Activated CD4-positive, alpha-beta T cell treated with anti-CD3 and anti-CD28 coated beads, Interleukin-10, Interleukin-2, amounts not matched to agents 100 ng/mL and 50 ng/mL, durations not matched to agents 16 hours and 8 hours (primary cell): ENCODE measurements at regions not wholly inside any gene's neighbourhood (a gene's known extent, or its start where the extent isn't known, plus 50 kb on each side); places are given as distances from the start of the nearest gene placed in this dataset.
A peak's percentile ranks its signal among the peaks of the same experiment; 100 is the strongest.

Experiments used
- DNase-seq: peaks from one replicate; pipeline ENCODE4 v3.0.0-alpha.2; 2020

- no peak for DNase-seq
Measured at GRCh38 chr14:97273540-97273939, 476.4 kb downstream of the VRK1 start.

DNA sequence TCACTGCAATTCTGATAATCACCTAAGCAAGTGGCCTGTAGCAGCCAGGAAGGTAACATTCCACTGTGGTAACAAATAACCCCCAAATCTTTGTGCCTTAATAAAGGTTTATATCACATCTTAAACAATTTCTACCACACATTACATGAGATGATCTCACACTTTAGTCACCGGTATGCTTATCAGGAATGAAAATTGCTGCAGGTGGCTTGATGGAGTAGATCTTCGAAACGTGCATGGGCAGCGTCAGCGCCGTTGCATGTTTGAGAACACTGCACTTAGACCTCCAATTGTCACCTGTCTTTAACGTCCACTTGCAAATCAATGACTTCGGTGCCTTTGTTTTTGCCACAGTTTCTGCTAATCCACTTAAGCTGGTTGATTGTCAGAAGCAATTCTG, 477.4 kb downstream of the VRK1 start:
- DNase-seq = no peak

DNA sequence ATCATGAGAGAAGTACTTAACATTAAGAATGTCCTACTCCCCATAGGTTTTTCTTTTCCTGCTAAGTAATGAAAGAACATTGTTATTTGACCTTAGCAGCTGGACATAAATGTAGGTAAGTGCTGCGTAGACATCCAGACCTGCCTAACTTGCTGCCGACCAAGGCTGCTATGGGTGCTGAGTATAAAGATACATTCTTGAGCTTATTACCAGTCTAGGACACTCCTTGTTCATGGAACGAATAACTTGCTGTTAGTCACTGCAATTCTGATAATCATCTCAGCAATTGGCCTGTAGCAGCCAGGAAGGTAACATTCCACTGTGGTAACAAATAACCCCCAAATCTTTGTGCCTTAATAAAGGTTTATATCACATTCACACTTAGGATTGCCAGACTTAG, 478.1 kb downstream of the VRK1 start:
- DNase-seq = no peak

GRCh38 chr14:97276573-97276972, 479.4 kb downstream of the VRK1 start:
- DNase-seq = no peak

- no peak for DNase-seq
Measured at GRCh38 chr14:97277711-97278110, 480.5 kb downstream of the VRK1 start.

- no peak for DNase-seq
Measured at GRCh38 chr14:97280526-97280925, 483.3 kb downstream of the VRK1 start.

DNA sequence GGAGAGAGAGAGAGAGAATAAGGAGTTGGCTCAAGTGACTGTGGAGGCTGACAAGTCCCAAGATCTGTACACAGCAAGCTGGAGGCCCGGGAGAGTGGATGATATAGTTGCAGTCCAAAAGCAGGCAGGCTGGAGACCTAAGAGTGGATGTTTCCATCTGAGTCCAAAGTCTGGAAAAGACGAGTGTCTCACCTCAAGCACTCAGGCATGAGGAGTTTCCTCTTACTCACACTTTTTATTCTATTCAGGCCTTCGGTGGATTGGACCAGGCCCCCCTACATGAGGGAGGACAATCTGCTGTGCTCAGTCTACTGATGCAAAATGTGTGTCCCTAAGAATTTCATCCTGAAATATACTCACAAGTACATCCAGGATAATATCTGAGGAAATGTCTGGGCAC, 484.6 kb downstream of the VRK1 start:
- no peak for DNase-seq

- no peak for DNase-seq
Measured at GRCh38 chr14:97282210-97283004, 485.2 kb downstream of the VRK1 start.

DNA sequence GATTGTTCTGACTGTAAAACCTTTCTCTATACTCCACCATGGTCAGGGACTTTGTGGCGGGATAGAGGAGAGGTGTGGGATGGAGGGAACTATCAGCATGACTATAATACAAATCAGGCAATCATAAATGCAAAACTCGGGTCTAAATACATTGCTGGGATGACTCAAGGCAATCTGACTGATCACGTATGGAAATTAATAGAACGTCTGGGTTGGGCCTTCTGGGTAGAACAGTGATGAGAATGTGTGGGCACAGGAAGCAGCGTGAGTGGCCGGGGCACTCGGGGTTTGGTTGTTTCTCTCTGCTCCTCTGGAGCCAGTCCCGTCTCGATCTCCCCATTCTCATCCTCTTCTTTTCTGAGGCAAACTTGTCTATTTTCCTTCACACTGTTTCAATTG, 485.8 kb downstream of the VRK1 start:
- DNase-seq = no peak

- no peak for DNase-seq
Measured at GRCh38 chr14:97283426-97283825, 486.2 kb downstream of the VRK1 start.

- no peak for DNase-seq
Measured at GRCh38 chr14:97283841-97284240, 486.7 kb downstream of the VRK1 start.

DNA sequence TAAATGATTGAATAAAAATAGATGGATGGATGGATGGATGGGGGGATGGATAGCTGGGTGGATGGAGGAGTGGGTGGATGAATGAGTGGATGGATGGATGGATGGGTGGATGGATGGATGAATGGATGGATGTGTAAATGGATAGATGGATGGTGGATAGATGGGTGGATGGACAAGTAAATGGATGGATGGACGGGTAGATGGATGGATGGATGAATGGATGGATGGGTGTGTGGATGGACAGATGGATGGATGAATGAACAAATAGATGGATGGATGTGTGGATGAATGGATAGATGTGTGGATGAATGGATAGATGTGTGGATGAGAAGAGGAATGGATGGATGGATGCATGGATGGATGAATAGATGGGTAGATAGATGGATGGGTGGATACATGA, 490.8 kb downstream of the VRK1 start:
- DNase-seq = no peak

DNA sequence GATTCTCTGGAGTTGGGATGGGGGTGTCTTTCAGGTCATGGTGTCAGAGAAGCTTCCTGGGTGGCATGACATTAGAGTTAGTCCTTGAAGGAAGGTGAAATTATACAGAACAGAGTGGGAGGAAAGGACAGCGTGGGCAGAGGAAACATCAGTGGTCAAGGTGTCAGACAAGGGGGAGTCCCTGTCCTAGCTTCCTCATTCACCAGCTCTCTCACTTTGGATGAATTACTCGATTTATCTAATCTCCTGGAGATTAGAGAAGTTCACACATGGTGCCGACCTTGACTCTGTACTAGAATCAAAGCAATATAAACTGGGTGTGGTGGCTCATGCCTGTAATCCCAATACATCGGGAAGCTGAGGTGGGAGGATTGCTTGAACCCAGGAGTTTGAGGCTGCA, 492.9 kb downstream of the VRK1 start:
- peak; percentile 14 for DNase-seq

- DNase-seq = peak; percentile 18
Measured at GRCh38 chr14:97290977-97291376, 493.8 kb downstream of the VRK1 start.

DNA sequence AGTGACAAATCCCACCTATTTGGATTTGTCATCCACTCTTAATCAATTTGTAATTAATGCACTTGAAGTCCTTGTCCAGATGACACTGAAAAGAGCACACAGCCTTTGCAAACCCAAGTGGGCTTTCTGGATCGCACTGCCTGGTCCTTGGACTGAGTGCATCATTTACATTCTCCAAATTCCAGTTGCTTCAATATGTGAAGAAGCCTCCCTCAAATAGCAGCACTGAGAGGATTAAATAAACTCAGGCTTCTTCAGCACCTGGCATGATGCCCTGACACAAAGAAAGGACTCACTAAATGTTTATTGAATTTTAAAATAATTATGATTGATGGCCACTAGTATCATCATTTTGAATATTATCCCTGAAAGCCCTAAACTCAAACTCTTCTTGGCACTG, 496.5 kb downstream of the VRK1 start:
- no peak for DNase-seq

GRCh38 chr14:97295108-97295710, 498.0 kb downstream of the VRK1 start:
- no peak for DNase-seq

- DNase-seq = no peak
Measured at GRCh38 chr14:97296176-97296575, 499.0 kb downstream of the VRK1 start.

- no peak for DNase-seq
Measured at GRCh38 chr14:97297100-97297499, 499.9 kb downstream of the VRK1 start.

DNA sequence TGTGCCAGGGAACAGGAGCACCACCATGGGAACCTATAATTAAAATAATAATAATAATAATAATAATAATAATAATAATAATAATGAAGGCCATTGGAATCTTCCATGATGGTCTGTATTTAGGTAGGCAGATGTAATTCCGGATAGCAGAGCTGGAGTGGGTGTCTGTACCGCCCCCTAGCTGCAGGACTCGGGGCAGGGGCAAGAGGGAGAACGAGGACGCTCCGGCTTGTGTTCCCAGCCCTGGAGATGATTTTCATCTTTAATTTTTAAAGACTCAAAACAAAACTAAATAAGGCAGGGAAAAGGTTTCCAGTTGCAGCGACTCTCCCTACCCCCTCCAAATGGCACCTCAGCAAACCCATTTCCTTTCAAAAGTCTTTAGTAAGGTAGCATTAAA, 501.1 kb downstream of the VRK1 start:
- DNase-seq = no peak

GRCh38 chr14:97298736-97299135, 501.6 kb downstream of the VRK1 start:
- DNase-seq = no peak

DNA sequence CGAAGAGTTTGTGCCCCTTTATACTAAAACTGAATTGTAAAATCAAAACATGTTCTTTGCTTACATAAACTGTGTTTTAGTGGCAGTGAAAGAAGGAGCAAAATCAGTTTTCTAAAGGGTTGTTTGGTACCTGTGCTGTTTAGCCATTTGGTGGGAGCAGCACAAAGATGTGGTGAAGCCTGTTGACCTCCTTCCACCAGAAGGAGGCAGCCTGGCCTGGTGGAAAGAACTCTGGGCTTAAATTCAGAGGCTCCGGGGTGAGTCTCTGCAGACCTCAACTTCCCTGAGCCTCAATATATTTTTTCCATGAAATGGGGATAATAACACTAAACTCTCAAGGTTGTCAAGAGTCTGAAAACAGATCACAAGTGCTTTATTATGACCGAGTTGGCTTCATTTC, 502.5 kb downstream of the VRK1 start:
- DNase-seq = peak; percentile 20

DNA sequence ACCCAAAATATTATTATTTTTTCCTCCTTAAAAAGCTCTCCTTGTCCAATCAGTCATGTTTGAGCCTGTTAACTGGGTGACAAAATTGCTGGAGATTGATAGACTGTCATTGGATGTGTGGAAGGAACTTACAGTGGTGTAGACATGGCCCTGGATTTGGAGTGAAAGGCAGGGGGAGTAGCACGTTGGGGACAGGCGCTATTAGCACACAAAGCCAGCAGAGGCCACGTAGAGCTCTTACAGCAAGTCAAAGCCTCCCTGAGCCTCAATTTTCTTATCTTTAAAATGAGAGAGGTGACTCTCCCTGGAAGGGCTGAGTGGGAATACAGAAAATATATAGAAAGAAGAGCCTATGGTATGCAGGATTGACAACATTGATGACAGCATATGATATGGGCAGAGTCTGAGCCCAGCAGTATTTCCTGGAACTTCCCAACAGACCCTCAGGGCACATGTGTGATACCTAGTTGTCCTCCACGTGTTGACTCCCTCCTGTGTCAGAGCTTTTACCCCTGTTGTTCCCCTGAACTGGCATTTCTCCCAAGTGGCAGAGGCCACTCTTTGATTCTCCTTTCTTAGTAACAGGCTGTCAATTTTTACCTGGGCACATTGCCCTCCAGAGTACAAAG, 504.9 kb downstream of the VRK1 start:
- DNase-seq = no peak

GRCh38 chr14:97306133-97306759, 509.1 kb downstream of the VRK1 start:
- peak; percentile 50 for DNase-seq

GRCh38 chr14:97306760-97307246, 509.6 kb downstream of the VRK1 start:
- DNase-seq = peak; percentile 59
